ENCODE measurements at regions not wholly inside any gene's neighbourhood (a gene's known extent, or its start where the extent isn't known, plus 50 kb on each side); places are given as distances from the start of the nearest gene placed in this dataset.

GRCh38 chr21:14645702-14646101 is 99.6 kb upstream of the SAMSN1 start:
- no peak overlapping the region for H4K8ac ChIP-seq (replicated peaks; ENCODE audit: insufficient read length, low read depth, low read length)
- no peak for DNase-seq
- H2AK5ac ChIP-seq (ENCODE audit: insufficient read length, low read length) = no peak overlapping the region
- no peak overlapping the region for H3K4me2 ChIP-seq (ENCODE audit: insufficient read depth, insufficient read length, low read length)
- H3K9ac ChIP-seq (ENCODE audit: extremely low read depth, insufficient read length, low read length) = no peak overlapping the region
- Mint-ChIP-seq H3K36me3 (ENCODE audit: insufficient read depth in 1 of 3, low read depth in 3 of 3) (peaks cover 2 to 18% (median 2%) of the 10 kb centered on the region in 3 experiments; a peak in 6 of 7 replicates), H3K9me3 (peaks cover 10 to 15% of the 10 kb centered on the region in 2 experiments; a peak in 4 of 5 replicates), H3K4me1 (no peaks in the 10 kb centered on the region), H3K27ac (no peak overlapping the region), H3K27me3 (ENCODE audit: low read depth) (no peaks in the 10 kb centered on the region), H3K4me3 (no peak overlapping the region)
- no CpG with 5 or more reads among the region's 4 CpGs for WGBS (ENCODE audit: extremely low coverage, insufficient read length, low lambda C conversion rate)
- H2BK20ac ChIP-seq (ENCODE audit: low read depth, low read length, poor library complexity, severe bottlenecking) = no peak overlapping the region
- no peaks in the 10 kb centered on the region for H3K79me1 ChIP-seq (ENCODE audit: insufficient read depth, low read depth, low read length, poor library complexity, severe bottlenecking)
- no peak overlapping the region for H4K5ac ChIP-seq (ENCODE audit: insufficient read length, low read depth, low read length)
- no peak overlapping the region for H3K27ac ChIP-seq (ENCODE audit: insufficient read length, low read depth, low read length)
- H2BK120ac ChIP-seq (ENCODE audit: low read depth, low read length, poor library complexity, severe bottlenecking) = no peak overlapping the region
- no peak overlapping the region for H3K4ac ChIP-seq (ENCODE audit: low read depth, low read length)
- H3K56ac ChIP-seq (ENCODE audit: insufficient read length, low read depth, low read length) = no peak overlapping the region
- no peak overlapping the region for H3K14ac ChIP-seq (ENCODE audit: insufficient read depth, low read length)
- H2BK12ac ChIP-seq (ENCODE audit: insufficient read length, low read depth, low read length) = no peak overlapping the region
- H4K20me1 ChIP-seq (ENCODE audit: control insufficient read depth, insufficient read depth, insufficient read length) = no peaks in the 10 kb centered on the region
- no peak overlapping the region for H2BK5ac ChIP-seq (ENCODE audit: insufficient read length, low read length)
- H2AFZ ChIP-seq (ENCODE audit: low read length) = no peak overlapping the region
- no peaks in the 10 kb centered on the region for H3K27me3 ChIP-seq (ENCODE audit: insufficient read depth, low read length)
- no peak for TF ChIP-seq CTCF (conservative IDR thresholded peaks at IDR 0.05)
- H3K18ac ChIP-seq (ENCODE audit: insufficient read length, low read depth, low read length) = no peak overlapping the region
- no peaks in the 10 kb centered on the region for H3K23me2 ChIP-seq (ENCODE audit: insufficient read length, low read depth, low read length, poor library complexity, severe bottlenecking)
- no peak overlapping the region for H3K23ac ChIP-seq (ENCODE audit: insufficient read length, low read depth, low read length)
- no peak overlapping the region for H3T11ph ChIP-seq (ENCODE audit: low read length)
- no peaks in the 10 kb centered on the region for H3K4me1 ChIP-seq (ENCODE audit: insufficient read depth, low read length)
- no peaks in the 10 kb centered on the region for H3K9me3 ChIP-seq (ENCODE audit: control insufficient read depth, low read depth, low read length)
- H4K91ac ChIP-seq (ENCODE audit: insufficient read length, low read depth, low read length) = no peak overlapping the region
- no peak overlapping the region for H2BK15ac ChIP-seq (ENCODE audit: low read depth, low read length)
- no peaks in the 10 kb centered on the region for H3K79me2 ChIP-seq (ENCODE audit: insufficient read depth, low read length)

Data from H9 (cell line).